GM10266 (cell line): ENCODE measurements at regions not wholly inside any gene's neighbourhood (a gene's known extent, or its start where the extent isn't known, plus 50 kb on each side); places are given as distances from the start of the nearest gene placed in this dataset.
"Not testable (repeated sequence)": the region's sequence is repeated elsewhere in the genome, so short reads cannot be mapped to it uniquely, and the experiment has no call there.

Experiments used
- DNase-seq: peaks from one replicate; pipeline ENCODE4 v3.0.0; 2012; ENCODE audit errors: extremely low spot score
- CTCF ChIP-seq: IDR thresholded peaks from 2 replicates; pipeline ENCODE4 v1.5.1; 2012; ENCODE audit warnings: mild to moderate bottlenecking, low read depth; ENCODE audit not compliant: control insufficient read depth, insufficient read depth; ENCODE audit errors: missing control alignments

GRCh38 chr19:30255791-30256495 is 116.2 kb upstream of the ZNF536 start:
- no peak for DNase-seq
- no peak for TF ChIP-seq CTCF

- DNase-seq, result no peak
- no peak for TF ChIP-seq CTCF
These were observed 115.7 kb upstream of the ZNF536 start for GRCh38 chr19:30256496-30256850.

- no peak for DNase-seq
- TF ChIP-seq CTCF, result no peak
These were observed 108.3 kb upstream of the ZNF536 start for GRCh38 chr19:30263830-30264381.

GRCh38 chr19:30265918-30266317 is 106.3 kb upstream of the ZNF536 start:
- not testable (repeated sequence) for DNase-seq

GRCh38 chr19:30266687-30267086 is 105.5 kb upstream of the ZNF536 start:
- DNase-seq, result no peak
- TF ChIP-seq CTCF, result no peak

GRCh38 chr19:30267332-30267731 is 104.9 kb upstream of the ZNF536 start:
- no peak for DNase-seq
- TF ChIP-seq CTCF, result no peak

- TF ChIP-seq CTCF, result no peak
- no peak for DNase-seq
These were observed 103.6 kb upstream of the ZNF536 start for GRCh38 chr19:30268601-30269000.

- DNase-seq, result no peak
- TF ChIP-seq CTCF, result no peak
These were observed 102.5 kb upstream of the ZNF536 start for GRCh38 chr19:30269638-30270037.
